ENCODE measurements at regions not wholly inside any gene's neighbourhood (a gene's known extent, or its start where the extent isn't known, plus 50 kb on each side); places are given as distances from the start of the nearest gene placed in this dataset.
"Not testable (repeated sequence)": the region's sequence is repeated elsewhere in the genome, so short reads cannot be mapped to it uniquely, and the experiment has no call there.

- DNase-seq (ENCODE audit: low read depth): no peak
- H3K4me3 ChIP-seq (ENCODE audit: low read depth, low read length): no peak overlapping the region
- H3K36me3 ChIP-seq (ENCODE audit: control insufficient read depth, insufficient read depth, low read length): no peaks in the 10 kb centered on the region
- TF ChIP-seq, protein P1, sequence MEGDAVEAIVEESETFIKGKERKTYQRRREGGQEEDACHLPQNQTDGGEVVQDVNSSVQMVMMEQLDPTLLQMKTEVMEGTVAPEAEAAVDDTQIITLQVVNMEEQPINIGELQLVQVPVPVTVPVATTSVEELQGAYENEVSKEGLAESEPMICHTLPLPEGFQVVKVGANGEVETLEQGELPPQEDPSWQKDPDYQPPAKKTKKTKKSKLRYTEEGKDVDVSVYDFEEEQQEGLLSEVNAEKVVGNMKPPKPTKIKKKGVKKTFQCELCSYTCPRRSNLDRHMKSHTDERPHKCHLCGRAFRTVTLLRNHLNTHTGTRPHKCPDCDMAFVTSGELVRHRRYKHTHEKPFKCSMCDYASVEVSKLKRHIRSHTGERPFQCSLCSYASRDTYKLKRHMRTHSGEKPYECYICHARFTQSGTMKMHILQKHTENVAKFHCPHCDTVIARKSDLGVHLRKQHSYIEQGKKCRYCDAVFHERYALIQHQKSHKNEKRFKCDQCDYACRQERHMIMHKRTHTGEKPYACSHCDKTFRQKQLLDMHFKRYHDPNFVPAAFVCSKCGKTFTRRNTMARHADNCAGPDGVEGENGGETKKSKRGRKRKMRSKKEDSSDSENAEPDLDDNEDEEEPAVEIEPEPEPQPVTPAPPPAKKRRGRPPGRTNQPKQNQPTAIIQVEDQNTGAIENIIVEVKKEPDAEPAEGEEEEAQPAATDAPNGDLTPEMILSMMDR (IDR thresholded peaks at IDR 0.05; ENCODE audit: insufficient read depth, low read length, poor library complexity, severe bottlenecking): no peak
- H3K27me3 ChIP-seq (ENCODE audit: control insufficient read depth, insufficient read depth, low read length): no peaks in the 10 kb centered on the region
Measured at GRCh38 chr5:71783891-71784290, 64.8 kb downstream of the CARTPT start.

- H3K36me3 ChIP-seq (ENCODE audit: control insufficient read depth, insufficient read depth, low read length): no peaks in the 10 kb centered on the region
- H3K4me3 ChIP-seq (ENCODE audit: low read depth, low read length): no peak overlapping the region
- H3K27me3 ChIP-seq (ENCODE audit: control insufficient read depth, insufficient read depth, low read length): no peaks in the 10 kb centered on the region
- DNase-seq (ENCODE audit: low read depth): no peak
- TF ChIP-seq, protein P1 (IDR thresholded peaks at IDR 0.05; ENCODE audit: insufficient read depth, low read length, poor library complexity, severe bottlenecking): no peak
Measured at GRCh38 chr5:71786337-71787055, 67.4 kb downstream of the CARTPT start.

DNA sequence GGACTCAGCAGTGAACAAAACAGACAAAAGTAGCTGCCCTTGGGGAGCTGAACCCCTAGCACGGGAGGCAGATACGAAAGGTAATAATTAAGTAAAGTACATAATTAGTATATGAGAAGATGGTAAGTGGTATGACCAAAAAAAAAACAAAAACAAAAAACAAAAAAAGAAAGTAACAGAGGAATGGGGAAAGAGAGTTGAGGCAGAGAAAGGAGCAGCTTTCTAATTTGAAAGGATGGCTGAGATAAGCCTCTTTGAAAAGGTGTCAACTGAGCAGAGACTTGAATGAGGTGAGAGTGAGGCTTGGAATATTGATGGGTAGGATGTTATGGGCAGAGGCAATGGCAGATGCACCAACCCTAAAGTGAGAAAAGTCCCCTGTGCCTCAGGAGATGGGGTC is 69.7 kb downstream of the CARTPT start:
- Histone ChIP-seq H3K36me3 (ENCODE audit: control insufficient read depth, insufficient read depth, low read length) (no peaks in the 10 kb centered on the region), H3K4me3 (ENCODE audit: low read depth, low read length) (no peak overlapping the region), H3K27me3 (ENCODE audit: control insufficient read depth, insufficient read depth, low read length) (no peaks in the 10 kb centered on the region)
- TF ChIP-seq, protein P1 (IDR thresholded peaks at IDR 0.05; ENCODE audit: insufficient read depth, low read length, poor library complexity, severe bottlenecking): no peak
- DNase-seq (ENCODE audit: low read depth): no peak

GRCh38 chr5:71789746-71790145 is 70.7 kb downstream of the CARTPT start:
- TF ChIP-seq, protein P1 (IDR thresholded peaks at IDR 0.05; ENCODE audit: insufficient read depth, low read length, poor library complexity, severe bottlenecking): no peak
- Histone ChIP-seq H3K27me3 (ENCODE audit: control insufficient read depth, insufficient read depth, low read length) (no peaks in the 10 kb centered on the region), H3K4me3 (ENCODE audit: low read depth, low read length) (no peak overlapping the region), H3K36me3 (ENCODE audit: control insufficient read depth, insufficient read depth, low read length) (no peaks in the 10 kb centered on the region)
- no peak for DNase-seq (ENCODE audit: low read depth)

GRCh38 chr5:71790433-71790832 is 71.4 kb downstream of the CARTPT start:
- Histone ChIP-seq H3K4me3 (ENCODE audit: low read depth, low read length) (no peak overlapping the region), H3K36me3 (ENCODE audit: control insufficient read depth, insufficient read depth, low read length) (no peaks in the 10 kb centered on the region), H3K27me3 (ENCODE audit: control insufficient read depth, insufficient read depth, low read length) (no peaks in the 10 kb centered on the region)
- TF ChIP-seq, protein P1 (IDR thresholded peaks at IDR 0.05; ENCODE audit: insufficient read depth, low read length, poor library complexity, severe bottlenecking): no peak
- DNase-seq (ENCODE audit: low read depth): no peak

- H3K36me3 ChIP-seq (ENCODE audit: control insufficient read depth, insufficient read depth, low read length); DNase-seq (ENCODE audit: low read depth); H3K27me3 ChIP-seq (ENCODE audit: control insufficient read depth, insufficient read depth, low read length); H3K4me3 ChIP-seq (ENCODE audit: low read depth, low read length): not testable (repeated sequence)
Measured at GRCh38 chr5:71792041-71792440, 73.0 kb downstream of the CARTPT start.
